Activated CD4-positive, alpha-beta T cell treated with anti-CD3 and anti-CD28 coated beads, Interleukin-2, amount 50 U/mL, for 24 hours (primary cell): ENCODE measurements at regions not wholly inside any gene's neighbourhood (a gene's known extent, or its start where the extent isn't known, plus 50 kb on each side); places are given as distances from the start of the nearest gene placed in this dataset.
A peak's percentile ranks its signal among the peaks of the same experiment; 100 is the strongest.
"Not testable (repeated sequence)": the region's sequence is repeated elsewhere in the genome, so short reads cannot be mapped to it uniquely, and the experiment has no call there.

Experiments
- DNase-seq, 2 donors: peaks; one replicate each; pipeline ENCODE4 v3.0.0-alpha.2; 2020; ENCODE audit warnings: low read depth in 1 of 2, low spot score in 1 of 2

- DNase-seq: no peak
Observed at GRCh38 chr3:11739706-11740105, 96.0 kb upstream of the VGLL4 start.

- no peak for DNase-seq
Observed at GRCh38 chr3:11739123-11739522, 95.4 kb upstream of the VGLL4 start.

GRCh38 chr3:11737742-11738141 lies 94.0 kb upstream of the VGLL4 start:
- DNase-seq: no peak

GRCh38 chr3:11736136-11736833 lies 92.6 kb upstream of the VGLL4 start:
- no peak for DNase-seq

- DNase-seq: no peak
Observed at GRCh38 chr3:11735638-11736037, 91.9 kb upstream of the VGLL4 start.

- not testable (repeated sequence) for DNase-seq
Observed at GRCh38 chr3:11735111-11735510, 91.4 kb upstream of the VGLL4 start.

GRCh38 chr3:11733914-11734313 lies 90.2 kb upstream of the VGLL4 start:
- no peak for DNase-seq

- no peak for DNase-seq
Observed at GRCh38 chr3:11727207-11727606, 83.5 kb upstream of the VGLL4 start.

- no peak for DNase-seq
Observed at GRCh38 chr3:11726146-11726545, 82.4 kb upstream of the VGLL4 start.

- not testable (repeated sequence) for DNase-seq
Observed at GRCh38 chr3:11725340-11725641, 81.6 kb upstream of the VGLL4 start.

- no peak for DNase-seq
Observed at GRCh38 chr3:11724615-11725339, 81.1 kb upstream of the VGLL4 start.

- no peak for DNase-seq
Observed at GRCh38 chr3:11721479-11721878, 77.8 kb upstream of the VGLL4 start.

GRCh38 chr3:11720917-11721411 lies 77.2 kb upstream of the VGLL4 start:
- DNase-seq: no peak

- peak; percentile 4 to 26 for DNase-seq
Observed at GRCh38 chr3:11720304-11720898, 76.7 kb upstream of the VGLL4 start.

- peak; percentile 42 to 49 for DNase-seq
Observed at GRCh38 chr3:11719406-11720303, 75.9 kb upstream of the VGLL4 start.

GRCh38 chr3:11718637-11719405 lies 75.1 kb upstream of the VGLL4 start:
- DNase-seq: peak; percentile 20 to 25

GRCh38 chr3:11717768-11718636 lies 74.3 kb upstream of the VGLL4 start:
- DNase-seq: no peak

GRCh38 chr3:11717301-11717700 lies 73.6 kb upstream of the VGLL4 start:
- DNase-seq: no peak

- DNase-seq: no peak
Observed at GRCh38 chr3:11716573-11717290, 73.0 kb upstream of the VGLL4 start.
